MM.1S (cell line): ENCODE measurements at regions not wholly inside any gene's neighbourhood (a gene's known extent, or its start where the extent isn't known, plus 50 kb on each side); places are given as distances from the start of the nearest gene placed in this dataset.

Source experiments
- DNase-seq: peaks from one replicate; pipeline ENCODE4 v3.0.0-alpha.2; 2015
- H2AFZ ChIP-seq: fragments of 300-600 bp; sonication (generic); 2 replicates; pipeline ENCODE4 v1.6.0; 2016; ENCODE audit warnings: antibody characterized with exemption, low read length
- H3F3A ChIP-seq: fragments of 300-600 bp; sonication (generic); 2 replicates; pipeline ENCODE4 v1.6.1; 2016; ENCODE audit warnings: mild to moderate bottlenecking, antibody characterized with exemption, low read length, moderate library complexity, mixed read lengths; ENCODE audit not compliant: insufficient read depth
- H3K27ac ChIP-seq: fragments of 300-600 bp; sonication (generic); 2 replicates; pipeline ENCODE4 v1.5.1; 2016; ENCODE audit warnings: mild to moderate bottlenecking, low read length
- H3K27me3 ChIP-seq: fragments of 300-600 bp; sonication (generic); replicated peaks from 2 replicates; pipeline ENCODE4 v1.6.0; 2016; ENCODE audit warnings: low read length; ENCODE audit not compliant: insufficient read depth
- H3K36me3 ChIP-seq: fragments of 300-600 bp; sonication (generic); replicated peaks from 2 replicates; pipeline ENCODE4 v1.6.1; 2016; ENCODE audit warnings: mild to moderate bottlenecking, low read length, mixed read lengths; ENCODE audit not compliant: insufficient read depth
- H3K4me1 ChIP-seq: fragments of 300-600 bp; sonication (generic); 2 replicates; pipeline ENCODE4 v1.6.1; 2016; ENCODE audit warnings: low read length, mixed read lengths
- H3K4me2 ChIP-seq: fragments of 300-600 bp; sonication (generic); 2 replicates; pipeline ENCODE4 v1.6.0; 2016; ENCODE audit warnings: low read depth, low read length
- H3K4me3 ChIP-seq: fragments of 300-600 bp; sonication (generic); 2 replicates; pipeline ENCODE4 v1.5.1; 2016; ENCODE audit warnings: low read length, mixed read lengths
- H3K79me2 ChIP-seq: fragments of 300-600 bp; sonication (generic); 2 replicates; pipeline ENCODE4 v1.6.1; 2016; ENCODE audit warnings: mixed run types, low read length, mixed read lengths
- H3K9ac ChIP-seq: fragments of 300-600 bp; sonication (generic); 2 replicates; pipeline ENCODE4 v1.6.1; 2016; ENCODE audit warnings: low read length, mixed read lengths
- H3K9me2 ChIP-seq: fragments of 300-600 bp; sonication (generic); replicated peaks from 2 replicates; pipeline ENCODE4 v1.6.1; 2016; ENCODE audit warnings: mild to moderate bottlenecking, low read length, mixed read lengths; ENCODE audit not compliant: insufficient read depth
- H3K9me3 ChIP-seq: fragments of 300-600 bp; sonication (generic); replicated peaks from 2 replicates; pipeline ENCODE4 v1.6.1; 2016; ENCODE audit warnings: mild to moderate bottlenecking, low read length, mixed read lengths; ENCODE audit not compliant: insufficient read depth
- H4K20me1 ChIP-seq: fragments of 300-600 bp; sonication (generic); 2 replicates; pipeline ENCODE4 v1.6.1; 2016; ENCODE audit warnings: mild to moderate bottlenecking, low read length, moderate library complexity, mixed read lengths; ENCODE audit not compliant: insufficient read depth
- EZH2 ChIP-seq: fragments of 300-600 bp; sonication (generic); optimal IDR thresholded peaks from 2 replicates; pipeline ENCODE3; 2017; ENCODE audit warnings: low read depth, mild to moderate bottlenecking, antibody characterized with exemption, low read length, mixed read lengths
- EZH2phosphoT487 ChIP-seq: fragments of 300-600 bp; sonication (generic); IDR thresholded peaks from 2 replicates; pipeline ENCODE4 v1.6.1; 2018; ENCODE audit warnings: antibody characterized with exemption, low read length
- TF ChIP-seq, protein P1 (sequence below): fragments of 300-600 bp; sonication (generic); IDR thresholded peaks from 2 replicates; pipeline ENCODE4 v1.5.1; 2016; ENCODE audit warnings: antibody characterized with exemption, low read length, mixed read lengths

DNA sequence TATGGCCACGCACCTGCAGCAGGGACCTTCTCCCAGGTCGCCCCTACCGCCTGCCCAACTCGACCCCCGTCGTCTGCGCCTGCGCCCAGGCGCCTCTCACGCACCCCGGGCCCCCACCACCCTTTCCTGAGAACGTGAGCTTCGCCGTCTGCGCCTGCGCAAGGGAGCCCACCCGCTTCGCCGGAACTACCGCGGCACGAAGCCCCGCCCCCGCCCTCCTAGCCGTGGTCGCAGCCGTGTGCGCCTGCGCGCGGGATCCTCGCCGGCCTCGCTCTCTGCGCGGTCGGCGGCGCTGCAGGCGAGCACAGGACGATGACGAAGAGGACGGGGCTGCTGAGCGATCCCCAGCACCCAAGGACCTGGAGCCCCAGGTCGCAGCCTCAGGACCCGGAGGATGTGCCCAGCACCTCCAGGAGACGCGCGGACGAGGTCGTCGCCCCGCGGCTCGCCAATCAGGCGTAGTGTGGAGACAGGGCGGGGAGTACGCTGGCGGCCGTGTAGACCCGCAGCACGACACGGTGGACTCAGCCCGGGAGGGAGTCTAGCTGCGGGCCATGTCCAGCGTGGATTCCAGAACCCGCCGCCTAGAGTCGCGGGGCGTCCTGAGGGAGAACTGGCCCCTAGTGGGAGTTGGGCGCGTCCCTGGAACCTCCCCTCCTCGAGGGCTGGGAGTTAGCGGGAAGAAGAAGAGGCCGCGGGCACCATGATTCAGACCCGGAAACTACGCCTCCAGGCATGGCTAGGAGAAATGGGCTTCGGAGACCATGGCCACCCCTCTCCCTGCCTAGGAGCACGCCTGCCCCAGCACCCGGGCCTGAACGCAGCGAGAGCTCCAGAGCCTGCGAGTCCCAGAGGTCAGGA is 1120.8 kb upstream of the TMEM132C start:
- Histone ChIP-seq H3K9me2 (no peaks in the 10 kb centered on the region), H3K9ac (no peak overlapping the region), H2AFZ (no peak overlapping the region), H3K4me3 (no peak overlapping the region), H3F3A (no peaks in the 10 kb centered on the region), H3K27me3 (no peaks in the 10 kb centered on the region), H3K4me1 (no peaks in the 10 kb centered on the region), H3K27ac (no peak overlapping the region), H4K20me1 (no peaks in the 10 kb centered on the region), H3K36me3 (no peaks in the 10 kb centered on the region), H3K4me2 (no peak overlapping the region), H3K9me3 (no peaks in the 10 kb centered on the region), H3K79me2 (no peaks in the 10 kb centered on the region)
- TF ChIP-seq, protein P1, sequence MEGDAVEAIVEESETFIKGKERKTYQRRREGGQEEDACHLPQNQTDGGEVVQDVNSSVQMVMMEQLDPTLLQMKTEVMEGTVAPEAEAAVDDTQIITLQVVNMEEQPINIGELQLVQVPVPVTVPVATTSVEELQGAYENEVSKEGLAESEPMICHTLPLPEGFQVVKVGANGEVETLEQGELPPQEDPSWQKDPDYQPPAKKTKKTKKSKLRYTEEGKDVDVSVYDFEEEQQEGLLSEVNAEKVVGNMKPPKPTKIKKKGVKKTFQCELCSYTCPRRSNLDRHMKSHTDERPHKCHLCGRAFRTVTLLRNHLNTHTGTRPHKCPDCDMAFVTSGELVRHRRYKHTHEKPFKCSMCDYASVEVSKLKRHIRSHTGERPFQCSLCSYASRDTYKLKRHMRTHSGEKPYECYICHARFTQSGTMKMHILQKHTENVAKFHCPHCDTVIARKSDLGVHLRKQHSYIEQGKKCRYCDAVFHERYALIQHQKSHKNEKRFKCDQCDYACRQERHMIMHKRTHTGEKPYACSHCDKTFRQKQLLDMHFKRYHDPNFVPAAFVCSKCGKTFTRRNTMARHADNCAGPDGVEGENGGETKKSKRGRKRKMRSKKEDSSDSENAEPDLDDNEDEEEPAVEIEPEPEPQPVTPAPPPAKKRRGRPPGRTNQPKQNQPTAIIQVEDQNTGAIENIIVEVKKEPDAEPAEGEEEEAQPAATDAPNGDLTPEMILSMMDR = no peak
- no peak for TF ChIP-seq EZH2phosphoT487
- DNase-seq = no peak

DNA sequence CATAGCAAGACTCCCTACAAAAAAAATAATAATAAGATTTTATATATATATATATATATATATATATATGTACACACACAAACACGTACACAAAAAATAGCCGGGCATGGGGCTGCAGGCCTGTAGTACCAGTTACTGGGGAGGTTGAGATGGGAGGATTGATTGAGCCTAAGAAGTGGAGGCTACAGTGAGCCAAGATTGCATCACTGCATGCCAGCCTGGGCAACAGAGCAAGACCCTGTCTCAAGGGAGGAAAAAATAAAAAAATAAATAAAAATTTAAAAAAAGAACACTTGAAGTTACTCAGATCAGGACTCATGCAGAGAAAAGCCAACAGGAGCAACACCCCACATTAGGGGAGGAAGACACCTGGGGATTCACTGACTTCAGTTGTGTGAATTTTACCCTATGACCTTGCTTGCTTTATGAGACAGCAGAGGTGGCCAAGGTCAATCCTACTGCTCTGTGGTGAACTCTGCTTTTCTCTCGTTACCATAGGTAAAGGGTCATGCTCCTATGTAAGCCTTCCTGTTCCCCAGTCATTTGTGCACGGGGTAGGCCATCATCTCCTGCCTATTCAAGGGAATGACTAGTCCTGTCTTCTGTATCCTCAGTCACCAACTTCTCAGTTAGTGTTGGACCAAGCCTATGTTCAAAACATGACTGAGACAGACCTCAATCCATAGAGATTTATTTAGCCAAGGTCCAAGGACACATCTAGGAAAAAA is 1119.8 kb upstream of the TMEM132C start:
- TF ChIP-seq EZH2 (no peak), EZH2phosphoT487 (no peak)
- TF ChIP-seq, protein P1 = no peak

DNA sequence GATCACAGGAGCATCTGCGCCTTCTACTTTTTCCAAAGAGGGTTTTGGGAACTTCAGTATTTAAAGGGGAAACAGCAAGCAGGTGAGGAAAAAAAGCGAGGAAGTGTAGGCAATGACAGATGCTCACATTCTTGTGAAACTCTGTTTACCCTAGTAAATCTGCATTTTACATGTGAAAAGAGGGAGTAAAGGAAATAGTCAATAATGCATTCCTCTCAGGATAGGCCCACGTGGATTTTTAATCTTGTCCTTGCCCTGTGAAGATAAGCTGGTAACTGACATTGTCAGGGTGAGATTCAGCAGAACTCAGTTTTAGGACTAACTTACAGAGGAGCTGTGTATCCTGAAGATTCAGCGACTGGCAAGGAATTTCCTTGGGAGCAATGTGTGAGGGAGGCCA is 1119.2 kb upstream of the TMEM132C start:
- no peak overlapping the region for H3K4me3 ChIP-seq
- no peaks in the 10 kb centered on the region for H3K9me3 ChIP-seq
- H2AFZ ChIP-seq = no peak overlapping the region
- no peaks in the 10 kb centered on the region for H3K9me2 ChIP-seq
- TF ChIP-seq EZH2 (no peak), EZH2phosphoT487 (no peak)
- TF ChIP-seq, protein P1 = no peak
- H4K20me1 ChIP-seq = no peaks in the 10 kb centered on the region
- H3K27ac ChIP-seq = no peak overlapping the region
- no peak for DNase-seq
- no peaks in the 10 kb centered on the region for H3K36me3 ChIP-seq
- H3K4me1 ChIP-seq = no peaks in the 10 kb centered on the region
- H3K4me2 ChIP-seq = no peak overlapping the region
- no peak overlapping the region for H3K9ac ChIP-seq
- no peaks in the 10 kb centered on the region for H3K27me3 ChIP-seq
- no peaks in the 10 kb centered on the region for H3K79me2 ChIP-seq
- H3F3A ChIP-seq = no peaks in the 10 kb centered on the region

More for the DNA sequence above, 1119.8 kb upstream of the TMEM132C start:
- Histone ChIP-seq H2AFZ (no peak overlapping the region), H3K9me3 (no peaks in the 10 kb centered on the region), H3F3A (no peaks in the 10 kb centered on the region), H3K36me3 (no peaks in the 10 kb centered on the region), H3K27me3 (no peaks in the 10 kb centered on the region), H3K27ac (no peak overlapping the region), H3K79me2 (no peaks in the 10 kb centered on the region), H3K9me2 (no peaks in the 10 kb centered on the region), H3K4me2 (no peak overlapping the region), H3K4me1 (no peaks in the 10 kb centered on the region), H3K4me3 (no peak overlapping the region), H3K9ac (no peak overlapping the region), H4K20me1 (no peaks in the 10 kb centered on the region)
- DNase-seq = no peak
